ENCODE measurements at regions not wholly inside any gene's neighbourhood (a gene's known extent, or its start where the extent isn't known, plus 50 kb on each side); places are given as distances from the start of the nearest gene placed in this dataset.

GRCh38 chr10:33676606-33677339 lies 342.3 kb upstream of the NRP1 start:
- no peak for TF ChIP-seq CTCF (IDR thresholded peaks at IDR 0.05)
- Histone ChIP-seq H3K4me3 (no peak overlapping the region), H3K4me1 (ENCODE audit: low read depth) (no peaks in the 10 kb centered on the region), H3K36me3 (ENCODE audit: low read depth) (no peaks in the 10 kb centered on the region), H3K9me3 (no peaks in the 10 kb centered on the region)
- intact Hi-C loops (cut with DNase I, micrococcal nuclease) = no loop called here
- ATAC-seq (no peak), DNase-seq (no peak)

- no peaks in the 10 kb centered on the region for H3K9me3 ChIP-seq
- intact Hi-C loops (cut with DNase I, micrococcal nuclease) = no loop called here
- no peaks in the 10 kb centered on the region for H3K4me1 ChIP-seq (ENCODE audit: low read depth)
- ATAC-seq (no peak), DNase-seq (no peak)
- H3K36me3 ChIP-seq (ENCODE audit: low read depth) = no peaks in the 10 kb centered on the region
- TF ChIP-seq CTCF (IDR thresholded peaks at IDR 0.05) = no peak
- H3K4me3 ChIP-seq = no peak overlapping the region
Observed at GRCh38 chr10:33674986-33675599, 340.6 kb upstream of the NRP1 start.

GRCh38 chr10:33674491-33674890 lies 340.0 kb upstream of the NRP1 start:
- DNase-seq (no peak), ATAC-seq (no peak)
- no peak for TF ChIP-seq CTCF (IDR thresholded peaks at IDR 0.05)
- Histone ChIP-seq H3K4me3 (no peak overlapping the region), H3K9me3 (no peaks in the 10 kb centered on the region), H3K36me3 (ENCODE audit: low read depth) (no peaks in the 10 kb centered on the region), H3K4me1 (ENCODE audit: low read depth) (no peaks in the 10 kb centered on the region)
- intact Hi-C loops (cut with DNase I, micrococcal nuclease) = no loop called here

- TF ChIP-seq CTCF (IDR thresholded peaks at IDR 0.05) = no peak
- intact Hi-C loops (cut with DNase I, micrococcal nuclease) = no loop called here
- Histone ChIP-seq H3K4me1 (ENCODE audit: low read depth) (no peaks in the 10 kb centered on the region), H3K36me3 (ENCODE audit: low read depth) (no peaks in the 10 kb centered on the region), H3K9me3 (no peaks in the 10 kb centered on the region), H3K4me3 (no peak overlapping the region)
- no peak for ATAC-seq
- no peak for DNase-seq
Observed at GRCh38 chr10:33673839-33674415, 339.5 kb upstream of the NRP1 start.

GRCh38 chr10:33669904-33670303 lies 335.4 kb upstream of the NRP1 start:
- no peak for ATAC-seq
- intact Hi-C loops (cut with DNase I, micrococcal nuclease) = no loop called here
- TF ChIP-seq CTCF (IDR thresholded peaks at IDR 0.05) = no peak
- H3K9me3 ChIP-seq = peaks cover under 1% of the 10 kb centered on the region
- DNase-seq = no peak
- H3K4me3 ChIP-seq = no peak overlapping the region
- no peaks in the 10 kb centered on the region for H3K4me1 ChIP-seq (ENCODE audit: low read depth)
- H3K36me3 ChIP-seq (ENCODE audit: low read depth) = no peaks in the 10 kb centered on the region

All from mucosa of descending colon (tissue), 3 donors.